ENCODE measurements at regions not wholly inside any gene's neighbourhood (a gene's known extent, or its start where the extent isn't known, plus 50 kb on each side); places are given as distances from the start of the nearest gene placed in this dataset.

DNA sequence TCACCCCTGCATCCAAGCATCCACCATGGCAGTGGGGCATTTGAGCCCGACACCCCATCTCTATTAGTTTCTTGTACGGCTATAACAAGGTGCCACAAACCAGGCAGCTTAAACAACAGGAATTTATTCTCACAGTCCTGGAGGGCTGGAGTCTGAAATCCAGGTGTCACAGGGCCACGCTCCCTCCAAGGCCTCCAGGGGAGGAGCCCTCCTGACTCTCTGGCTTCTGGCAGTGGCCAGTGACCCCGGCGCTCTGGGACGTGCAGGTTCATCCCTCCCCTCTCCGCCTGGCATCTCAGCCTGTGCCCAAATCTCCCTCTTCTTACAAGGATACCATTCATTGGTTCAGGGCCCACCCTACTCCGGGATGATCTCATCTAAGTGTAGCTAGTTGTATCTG is 394.5 kb upstream of the IRX1 start:
- DNase-seq (ENCODE audit: low read depth, low spot score) (no peak), FAIRE-seq (no peak), ATAC-seq (no peak)
- intact Hi-C loops (cut with micrococcal nuclease; ENCODE audit: unreplicated experiment) (no loop called here), in situ Hi-C loops (cut with MboI) (no loop called here)
- Histone ChIP-seq H3K9ac (ENCODE audit: control insufficient read depth, insufficient read depth, low read length) (no peak overlapping the region), H3K9me3 (replicated peaks; ENCODE audit: control insufficient read depth, insufficient read depth, low read length) (no peaks in the 10 kb centered on the region; the same call in 2 of the 3 replicates), H3K4me2 (ENCODE audit: control insufficient read depth, insufficient read depth) (no peak overlapping the region), H4K20me1 (ENCODE audit: control insufficient read depth, insufficient read depth) (no peaks in the 10 kb centered on the region), H3K36me3 (ENCODE audit: control insufficient read depth in 2 of 2, insufficient read depth in 2 of 2, low read length in 1 of 2) (no peaks in the 10 kb centered on the region), H3K27ac (ENCODE audit: control insufficient read depth, insufficient read depth) (no peak overlapping the region), H3K27me3 (replicated peaks in 1 of 2; ENCODE audit: control insufficient read depth in 2 of 2, insufficient read depth in 2 of 2, low read length in 1 of 2) (no peaks in the 10 kb centered on the region), H2AFZ (ENCODE audit: control insufficient read depth, low read depth, low read length) (no peak overlapping the region), H3K4me1 (ENCODE audit: control insufficient read depth, insufficient read depth, low read length) (no peaks in the 10 kb centered on the region), H3K79me2 (ENCODE audit: control insufficient read depth, insufficient read depth, low read length) (no peaks in the 10 kb centered on the region), H3K4me3 (no peak overlapping the region)
- ChIA-PET RAD21 (ENCODE audit: unreplicated experiment) (no interaction called here), SMC1A (ENCODE audit: uncharacterized antibody, unreplicated experiment) (no interaction called here), CTCF (no interaction called here), POLR2A (no interaction called here)
- WGBS (ENCODE audit: insufficient coverage, insufficient replicate concordance, low lambda C conversion rate, missing lambda C conversion rate), result 51% methylated on average over 8 of the region's 8 CpGs
- BruUV-seq (replicated peaks), result no TSS peak
- TF ChIP-seq MYC (IDR thresholded peaks at IDR 0.05; ENCODE audit: insufficient read depth, insufficient read length, insufficient replicate concordance, low read length, severe bottlenecking), result no peak
- TF ChIP-seq, protein P1, sequence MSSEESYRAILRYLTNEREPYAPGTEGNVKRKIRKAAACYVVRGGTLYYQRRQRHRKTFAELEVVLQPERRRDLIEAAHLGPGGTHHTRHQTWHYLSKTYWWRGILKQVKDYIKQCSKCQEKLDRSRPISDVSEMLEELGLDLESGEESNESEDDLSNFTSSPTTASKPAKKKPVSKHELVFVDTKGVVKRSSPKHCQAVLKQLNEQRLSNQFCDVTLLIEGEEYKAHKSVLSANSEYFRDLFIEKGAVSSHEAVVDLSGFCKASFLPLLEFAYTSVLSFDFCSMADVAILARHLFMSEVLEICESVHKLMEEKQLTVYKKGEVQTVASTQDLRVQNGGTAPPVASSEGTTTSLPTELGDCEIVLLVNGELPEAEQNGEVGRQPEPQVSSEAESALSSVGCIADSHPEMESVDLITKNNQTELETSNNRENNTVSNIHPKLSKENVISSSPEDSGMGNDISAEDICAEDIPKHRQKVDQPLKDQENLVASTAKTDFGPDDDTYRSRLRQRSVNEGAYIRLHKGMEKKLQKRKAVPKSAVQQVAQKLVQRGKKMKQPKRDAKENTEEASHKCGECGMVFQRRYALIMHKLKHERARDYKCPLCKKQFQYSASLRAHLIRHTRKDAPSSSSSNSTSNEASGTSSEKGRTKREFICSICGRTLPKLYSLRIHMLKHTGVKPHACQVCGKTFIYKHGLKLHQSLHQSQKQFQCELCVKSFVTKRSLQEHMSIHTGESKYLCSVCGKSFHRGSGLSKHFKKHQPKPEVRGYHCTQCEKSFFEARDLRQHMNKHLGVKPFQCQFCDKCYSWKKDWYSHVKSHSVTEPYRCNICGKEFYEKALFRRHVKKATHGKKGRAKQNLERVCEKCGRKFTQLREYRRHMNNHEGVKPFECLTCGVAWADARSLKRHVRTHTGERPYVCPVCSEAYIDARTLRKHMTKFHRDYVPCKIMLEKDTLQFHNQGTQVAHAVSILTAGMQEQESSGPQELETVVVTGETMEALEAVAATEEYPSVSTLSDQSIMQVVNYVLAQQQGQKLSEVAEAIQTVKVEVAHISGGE (CRISPR knock-in tag; IDR thresholded peaks at IDR 0.05), result no peak
- no peak for TF ChIP-seq RBBP5 (conservative IDR thresholded peaks at IDR 0.05)
- TF ChIP-seq, protein P2, sequence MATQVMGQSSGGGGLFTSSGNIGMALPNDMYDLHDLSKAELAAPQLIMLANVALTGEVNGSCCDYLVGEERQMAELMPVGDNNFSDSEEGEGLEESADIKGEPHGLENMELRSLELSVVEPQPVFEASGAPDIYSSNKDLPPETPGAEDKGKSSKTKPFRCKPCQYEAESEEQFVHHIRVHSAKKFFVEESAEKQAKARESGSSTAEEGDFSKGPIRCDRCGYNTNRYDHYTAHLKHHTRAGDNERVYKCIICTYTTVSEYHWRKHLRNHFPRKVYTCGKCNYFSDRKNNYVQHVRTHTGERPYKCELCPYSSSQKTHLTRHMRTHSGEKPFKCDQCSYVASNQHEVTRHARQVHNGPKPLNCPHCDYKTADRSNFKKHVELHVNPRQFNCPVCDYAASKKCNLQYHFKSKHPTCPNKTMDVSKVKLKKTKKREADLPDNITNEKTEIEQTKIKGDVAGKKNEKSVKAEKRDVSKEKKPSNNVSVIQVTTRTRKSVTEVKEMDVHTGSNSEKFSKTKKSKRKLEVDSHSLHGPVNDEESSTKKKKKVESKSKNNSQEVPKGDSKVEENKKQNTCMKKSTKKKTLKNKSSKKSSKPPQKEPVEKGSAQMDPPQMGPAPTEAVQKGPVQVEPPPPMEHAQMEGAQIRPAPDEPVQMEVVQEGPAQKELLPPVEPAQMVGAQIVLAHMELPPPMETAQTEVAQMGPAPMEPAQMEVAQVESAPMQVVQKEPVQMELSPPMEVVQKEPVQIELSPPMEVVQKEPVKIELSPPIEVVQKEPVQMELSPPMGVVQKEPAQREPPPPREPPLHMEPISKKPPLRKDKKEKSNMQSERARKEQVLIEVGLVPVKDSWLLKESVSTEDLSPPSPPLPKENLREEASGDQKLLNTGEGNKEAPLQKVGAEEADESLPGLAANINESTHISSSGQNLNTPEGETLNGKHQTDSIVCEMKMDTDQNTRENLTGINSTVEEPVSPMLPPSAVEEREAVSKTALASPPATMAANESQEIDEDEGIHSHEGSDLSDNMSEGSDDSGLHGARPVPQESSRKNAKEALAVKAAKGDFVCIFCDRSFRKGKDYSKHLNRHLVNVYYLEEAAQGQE (IDR thresholded peaks at IDR 0.05; ENCODE audit: low read depth, low read length), result no peak
- TF ChIP-seq CBX5 (IDR thresholded peaks at IDR 0.05; ENCODE audit: low read depth), result no peak
- no peak for TF ChIP-seq RAD51 (IDR thresholded peaks at IDR 0.05)
- TF ChIP-seq GATAD2B (conservative IDR thresholded peaks at IDR 0.05; ENCODE audit: low read depth), result no peak
- no peak for TF ChIP-seq SP1 (IDR thresholded peaks at IDR 0.05; ENCODE audit: low read depth, low read length)
- no peak for TF ChIP-seq ATF7 (IDR thresholded peaks at IDR 0.05; ENCODE audit: low read depth)
- no peak for TF ChIP-seq EED (IDR thresholded peaks at IDR 0.05; ENCODE audit: low read depth)
- TF ChIP-seq ZNF592 (IDR thresholded peaks at IDR 0.05), result no peak
- TF ChIP-seq NFYB (IDR thresholded peaks at IDR 0.05; ENCODE audit: insufficient read depth, low read depth, low read length), result no peak
- no peak for TF ChIP-seq FOS (IDR thresholded peaks at IDR 0.05; ENCODE audit: borderline replicate concordance, extremely low read depth, insufficient read length)
- no peak for TF ChIP-seq RELA (IDR thresholded peaks at IDR 0.05; ENCODE audit: borderline replicate concordance, partially characterized antibody)
- TF ChIP-seq KDM1A (IDR thresholded peaks at IDR 0.05; ENCODE audit: borderline replicate concordance), result no peak
